AG04449 (cell line): ENCODE measurements at regions not wholly inside any gene's neighbourhood (a gene's known extent, or its start where the extent isn't known, plus 50 kb on each side); places are given as distances from the start of the nearest gene placed in this dataset.

Source experiments
- CTCF ChIA-PET: fragments of 350-600 bp; formaldehyde crosslinking; extraction: SDS; loops from one replicate; lab custom pipeline; 2021; ENCODE audit warnings: antibody characterized with exemption; lab: Yijun Ruan, JAX
- POLR2A ChIA-PET: fragments of 400-600, 350-600 bp; formaldehyde crosslinking; extraction: SDS; loops from one replicate; lab custom pipeline; 2020; ENCODE audit warnings: antibody characterized with exemption, inconsistent platforms; lab: Yijun Ruan, JAX
- DNase-seq: peaks from one replicate; pipeline ENCODE4 v3.0.0-alpha.2; 2010; ENCODE audit warnings: low read depth, low spot score
- H3K4me3 ChIP-seq: 2 replicates; pipeline ENCODE4 v1.5.1; 2011; ENCODE audit warnings: low read depth, mild to moderate bottlenecking, control low read depth, low read length
- CTCF ChIP-seq: IDR thresholded peaks from one replicate; pipeline ENCODE4 v1.5.1; 2011; ENCODE audit warnings: mild to moderate bottlenecking, moderate library complexity, low read length, control low read depth, inconsistent platforms; ENCODE audit not compliant: insufficient read depth; ENCODE audit errors: missing control alignments

DNA sequence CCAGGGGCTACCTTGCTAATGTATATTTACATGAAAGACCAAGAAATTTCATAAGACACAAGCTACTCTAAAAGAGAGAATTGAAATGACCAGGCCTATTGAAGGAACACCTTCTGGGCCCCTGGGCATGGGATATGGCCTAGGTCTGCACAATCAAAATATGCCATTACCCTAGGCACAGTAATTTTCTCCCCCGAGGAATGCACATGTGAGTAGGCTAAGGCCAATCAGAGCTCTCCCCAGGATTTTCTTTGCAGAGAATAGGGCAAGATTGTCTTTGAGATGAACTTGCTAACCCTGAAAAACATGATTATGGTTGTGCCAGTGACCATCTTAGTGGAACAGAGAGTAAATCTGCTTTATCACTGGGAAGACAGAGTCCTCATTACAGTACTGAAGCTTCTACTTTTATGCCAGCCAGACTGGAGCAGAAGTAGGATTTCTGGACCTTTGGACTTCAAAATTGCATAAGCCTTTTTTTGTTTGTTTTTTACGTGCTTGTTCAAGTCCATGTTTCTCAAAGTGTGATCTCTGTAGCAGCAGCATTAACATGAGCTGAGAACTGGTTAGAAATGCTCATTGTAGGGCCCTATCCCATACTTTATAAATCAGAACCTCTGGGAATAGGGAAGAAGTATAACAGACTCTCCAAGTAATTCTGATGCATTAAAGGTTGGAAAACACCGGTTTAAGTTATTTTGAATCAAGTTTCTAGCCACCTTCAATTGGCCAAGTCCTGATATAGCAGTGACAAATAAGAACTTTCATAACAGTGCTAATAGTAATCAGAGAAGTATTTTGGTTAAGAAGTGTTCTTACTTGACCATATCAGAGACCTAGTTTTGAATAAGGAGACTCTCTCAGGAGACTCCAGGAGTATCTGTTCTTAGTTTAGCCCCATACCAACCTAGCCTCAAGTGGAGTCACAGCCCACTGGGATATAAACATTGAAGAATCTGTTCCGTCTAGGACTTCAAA is 112.9 kb downstream of the LMO3 start:
- POLR2A ChIA-PET = no interaction called here
- no peak overlapping the region for H3K4me3 ChIP-seq
- CTCF ChIA-PET = no interaction called here
- no peak for DNase-seq
- no peak for TF ChIP-seq CTCF

GRCh38 chr12:16495196-16495595 is 110.8 kb downstream of the LMO3 start:
- CTCF ChIA-PET = no interaction called here
- no peak for TF ChIP-seq CTCF
- no peak overlapping the region for H3K4me3 ChIP-seq
- POLR2A ChIA-PET = no interaction called here
- no peak for DNase-seq
